H9 (cell line): ENCODE measurements at regions not wholly inside any gene's neighbourhood (a gene's known extent, or its start where the extent isn't known, plus 50 kb on each side); places are given as distances from the start of the nearest gene placed in this dataset.

Experiments used
- DNase-seq: peaks from one replicate; pipeline ENCODE4 v3.0.0-alpha.2; 2017
- H2AFZ ChIP-seq: one replicate; pipeline ENCODE4 v1.6.1; 2013; ENCODE audit warnings: mild to moderate bottlenecking, low read length, control low read depth, moderate library complexity
- H2AK5ac ChIP-seq: 2 replicates; pipeline ENCODE4 v1.6.1; 2013; ENCODE audit warnings: low read length, control low read depth, mixed read lengths; ENCODE audit not compliant: insufficient read length
- H2BK120ac ChIP-seq: one replicate; pipeline ENCODE4 v1.6.1; 2013; ENCODE audit warnings: low read depth, mild to moderate bottlenecking, low read length, control low read depth, inconsistent platforms; ENCODE audit not compliant: poor library complexity, severe bottlenecking
- H2BK12ac ChIP-seq: 2 replicates; pipeline ENCODE4 v1.6.1; 2013; ENCODE audit warnings: low read length, control low read depth, mixed read lengths, low read depth; ENCODE audit not compliant: insufficient read length
- H2BK15ac ChIP-seq: 2 replicates; pipeline ENCODE4 v1.6.1; 2013; ENCODE audit warnings: low read depth, low read length, control low read depth
- H2BK20ac ChIP-seq: one replicate; pipeline ENCODE4 v1.6.1; 2013; ENCODE audit warnings: low read depth, mild to moderate bottlenecking, low read length, control low read depth, inconsistent platforms; ENCODE audit not compliant: poor library complexity, severe bottlenecking
- H2BK5ac ChIP-seq: 2 replicates; pipeline ENCODE4 v1.6.1; 2013; ENCODE audit warnings: low read length, control low read depth, mixed read lengths; ENCODE audit not compliant: insufficient read length
- H3K14ac ChIP-seq: 2 replicates; pipeline ENCODE4 v1.6.1; 2013; ENCODE audit warnings: low read length, control low read depth; ENCODE audit not compliant: insufficient read depth
- H3K18ac ChIP-seq: 2 replicates; pipeline ENCODE4 v1.6.1; 2013; ENCODE audit warnings: low read depth, mild to moderate bottlenecking, mixed read lengths, low read length, control low read depth; ENCODE audit not compliant: insufficient read length
- H3K23ac ChIP-seq: 2 replicates; pipeline ENCODE4 v1.6.1; 2013; ENCODE audit warnings: low read length, control low read depth, mixed read lengths, low read depth; ENCODE audit not compliant: insufficient read length
- H3K23me2 ChIP-seq: 2 replicates; pipeline ENCODE4 v1.6.1; 2013; ENCODE audit warnings: low read depth, mild to moderate bottlenecking, mixed read lengths, low read length, control low read depth; ENCODE audit not compliant: insufficient read length, poor library complexity, severe bottlenecking
- H3K27ac ChIP-seq: 2 replicates; pipeline ENCODE4 v1.5.1; 2013; ENCODE audit warnings: low read length, control low read depth, mixed read lengths, low read depth; ENCODE audit not compliant: insufficient read length
- H3K27me3 ChIP-seq: 2 replicates; pipeline ENCODE4 v1.6.1; 2013; ENCODE audit warnings: low read length, control low read depth, inconsistent platforms; ENCODE audit not compliant: insufficient read depth
- H3K4ac ChIP-seq: 2 replicates; pipeline ENCODE4 v1.6.1; 2013; ENCODE audit warnings: low read depth, mild to moderate bottlenecking, control low read depth, inconsistent platforms, low read length, moderate library complexity
- H3K4me1 ChIP-seq: 2 replicates; pipeline ENCODE4 v1.6.1; 2013; ENCODE audit warnings: low read length, control low read depth, inconsistent platforms; ENCODE audit not compliant: insufficient read depth
- H3K4me2 ChIP-seq: 2 replicates; pipeline ENCODE4 v1.6.1; 2013; ENCODE audit warnings: low read length, control low read depth, mixed read lengths; ENCODE audit not compliant: insufficient read length, insufficient read depth
- H3K56ac ChIP-seq: 2 replicates; pipeline ENCODE4 v1.6.1; 2013; ENCODE audit warnings: low read depth, mild to moderate bottlenecking, mixed read lengths, low read length, control low read depth; ENCODE audit not compliant: insufficient read length
- H3K79me1 ChIP-seq: 2 replicates; pipeline ENCODE4 v1.6.1; 2013; ENCODE audit warnings: low read depth, mild to moderate bottlenecking, moderate library complexity, low read length, control low read depth, inconsistent platforms; ENCODE audit not compliant: insufficient read depth, poor library complexity, severe bottlenecking
- H3K79me2 ChIP-seq: 2 replicates; pipeline ENCODE4 v1.6.1; 2013; ENCODE audit warnings: low read length, control low read depth, inconsistent platforms; ENCODE audit not compliant: insufficient read depth
- H3K9ac ChIP-seq: 2 replicates; pipeline ENCODE4 v1.6.1; 2013; ENCODE audit warnings: low read length, control low read depth, mixed read lengths; ENCODE audit not compliant: insufficient read length; ENCODE audit errors: extremely low read depth
- H3K9me3 ChIP-seq: one replicate; pipeline ENCODE4 v1.6.1; 2013; ENCODE audit warnings: low read depth, low read length, inconsistent platforms; ENCODE audit not compliant: control insufficient read depth
- H3T11ph ChIP-seq: one replicate; pipeline ENCODE4 v1.6.1; 2013; ENCODE audit warnings: mild to moderate bottlenecking, low read length, control low read depth, inconsistent platforms
- H4K20me1 ChIP-seq: one replicate; pipeline ENCODE4 v1.6.1; 2013; ENCODE audit not compliant: control insufficient read depth, insufficient read length, insufficient read depth
- H4K5ac ChIP-seq: 2 replicates; pipeline ENCODE4 v1.6.1; 2013; ENCODE audit warnings: low read depth, mild to moderate bottlenecking, mixed read lengths, low read length, control low read depth; ENCODE audit not compliant: insufficient read length
- H4K8ac ChIP-seq: replicated peaks from 2 replicates; pipeline ENCODE4 v1.6.1; 2013; ENCODE audit warnings: low read length, control low read depth, mixed read lengths, low read depth; ENCODE audit not compliant: insufficient read length
- H4K91ac ChIP-seq: 2 replicates; pipeline ENCODE4 v1.6.1; 2013; ENCODE audit warnings: low read depth, mild to moderate bottlenecking, moderate library complexity, mixed read lengths, low read length, control low read depth; ENCODE audit not compliant: insufficient read length
- H3K27ac Mint-ChIP-seq, 3 experiments: 2 replicates in 2 of 3; 3 replicates in 1 of 3; pipeline ENCODE4 v1.8.0; 2020 to 2021; ENCODE audit warnings: mixed read lengths in 3 of 3, mild to moderate bottlenecking in 1 of 3, moderate library complexity in 1 of 3
- H3K27me3 Mint-ChIP-seq: 2 replicates; pipeline ENCODE4 v1.8.0; 2021; ENCODE audit warnings: low read depth, mild to moderate bottlenecking, moderate library complexity, mixed read lengths
- H3K36me3 Mint-ChIP-seq, 3 experiments: 2 replicates in 2 of 3; 3 replicates in 1 of 3; pipeline ENCODE4 v1.8.0; 2020 to 2021; ENCODE audit warnings: low read depth in 3 of 3, mixed read lengths in 3 of 3; ENCODE audit not compliant: insufficient read depth in 1 of 3
- H3K4me1 Mint-ChIP-seq, 2 experiments: 2 replicates each; pipeline ENCODE4 v1.8.0; 2020; ENCODE audit warnings: mixed read lengths in 2 of 2
- H3K4me3 Mint-ChIP-seq, 2 experiments: 2 replicates in 1 of 2; 3 replicates in 1 of 2; pipeline ENCODE4 v1.8.0; 2020 to 2021; ENCODE audit warnings: mild to moderate bottlenecking in 2 of 2, mixed read lengths in 2 of 2, moderate library complexity in 1 of 2
- H3K9me3 Mint-ChIP-seq, 2 experiments: 2 replicates in 1 of 2; 3 replicates in 1 of 2; pipeline ENCODE4 v1.8.0; 2020; ENCODE audit warnings: mild to moderate bottlenecking in 2 of 2, mixed read lengths in 2 of 2, moderate library complexity in 1 of 2
- CTCF ChIP-seq: fragments of 200-600 bp; sonication (generic); conservative IDR thresholded peaks from 3 replicates; pipeline ENCODE4 v1.8.0; 2021; ENCODE audit warnings: antibody characterized with exemption, mild to moderate bottlenecking
- WGBS: extraction: QIAGEN DNeasy Blood & Tissue Kit; methylation state at CpG from one replicate; pipeline ENCODE4 v1.1.7; 2013; ENCODE audit warnings: missing lambda C conversion rate, low lambda C conversion rate, mixed read lengths; ENCODE audit not compliant: insufficient read length; ENCODE audit errors: extremely low coverage; 5-methylcytosine and 5-hydroxymethylcytosine counted together

- no peak overlapping the region for H2BK120ac ChIP-seq
- H4K8ac ChIP-seq, result no peak overlapping the region
- peaks cover 4% of the 10 kb centered on the region; the same call in 1 of the 2 replicates for H3K4me1 ChIP-seq
- no peak overlapping the region for H2AK5ac ChIP-seq
- Mint-ChIP-seq H3K4me1 (peaks cover 19 to 21% of the 10 kb centered on the region in 2 experiments), H3K4me3 (no peak overlapping the region), H3K9me3 (peaks cover 2 to 3% of the 10 kb centered on the region in 2 experiments; a peak in 3 of 5 replicates), H3K27me3 (no peaks in the 10 kb centered on the region), H3K27ac (peak overlapping the region in 1 of 3 experiments; percentile 28; a peak in 1 of 7 replicates), H3K36me3 (peaks cover 0 to 1% (median 0%) of the 10 kb centered on the region in 3 experiments; a peak in 1 of 7 replicates)
- H4K20me1 ChIP-seq, result no peaks in the 10 kb centered on the region
- no peaks in the 10 kb centered on the region for H3K79me2 ChIP-seq
- no peak overlapping the region for H3K27ac ChIP-seq
- no CpG with 5 or more reads among the region's 2 CpGs for WGBS
- H3K14ac ChIP-seq, result no peak overlapping the region
- no peak overlapping the region for H3T11ph ChIP-seq
- no peak overlapping the region for H3K23ac ChIP-seq
- no peak overlapping the region for H2BK20ac ChIP-seq
- H3K9ac ChIP-seq, result no peak overlapping the region
- TF ChIP-seq CTCF, result peak; percentile 29; the same call in 2 of the 3 replicates
- no peak overlapping the region for H2AFZ ChIP-seq
- no peak overlapping the region for H2BK5ac ChIP-seq
- no peaks in the 10 kb centered on the region for H3K9me3 ChIP-seq
- H2BK12ac ChIP-seq, result no peak overlapping the region
- no peak overlapping the region for H3K18ac ChIP-seq
- H3K79me1 ChIP-seq, result no peaks in the 10 kb centered on the region
- no peak overlapping the region for H2BK15ac ChIP-seq
- no peaks in the 10 kb centered on the region for H3K27me3 ChIP-seq
- H4K5ac ChIP-seq, result no peak overlapping the region
- H3K4ac ChIP-seq, result no peak overlapping the region
- no peaks in the 10 kb centered on the region for H3K23me2 ChIP-seq
- H3K4me2 ChIP-seq, result no peak overlapping the region
- H4K91ac ChIP-seq, result no peak overlapping the region
- no peak overlapping the region for H3K56ac ChIP-seq
- DNase-seq, result no peak
These were observed 161.6 kb upstream of the TRIB2 start for GRCh38 chr2:12555012-12555645.
